SKM-1 treated with dmso at 0.1 percent for 144 hours (cell line): ENCODE measurements at regions not wholly inside any gene's neighbourhood (a gene's known extent, or its start where the extent isn't known, plus 50 kb on each side); places are given as distances from the start of the nearest gene placed in this dataset.

Source experiments
- DNase-seq: peaks from one replicate; lab custom pipeline; 2025; ENCODE audit not compliant: unreplicated experiment; lab: John Stamatoyannopoulos, UW

DNA sequence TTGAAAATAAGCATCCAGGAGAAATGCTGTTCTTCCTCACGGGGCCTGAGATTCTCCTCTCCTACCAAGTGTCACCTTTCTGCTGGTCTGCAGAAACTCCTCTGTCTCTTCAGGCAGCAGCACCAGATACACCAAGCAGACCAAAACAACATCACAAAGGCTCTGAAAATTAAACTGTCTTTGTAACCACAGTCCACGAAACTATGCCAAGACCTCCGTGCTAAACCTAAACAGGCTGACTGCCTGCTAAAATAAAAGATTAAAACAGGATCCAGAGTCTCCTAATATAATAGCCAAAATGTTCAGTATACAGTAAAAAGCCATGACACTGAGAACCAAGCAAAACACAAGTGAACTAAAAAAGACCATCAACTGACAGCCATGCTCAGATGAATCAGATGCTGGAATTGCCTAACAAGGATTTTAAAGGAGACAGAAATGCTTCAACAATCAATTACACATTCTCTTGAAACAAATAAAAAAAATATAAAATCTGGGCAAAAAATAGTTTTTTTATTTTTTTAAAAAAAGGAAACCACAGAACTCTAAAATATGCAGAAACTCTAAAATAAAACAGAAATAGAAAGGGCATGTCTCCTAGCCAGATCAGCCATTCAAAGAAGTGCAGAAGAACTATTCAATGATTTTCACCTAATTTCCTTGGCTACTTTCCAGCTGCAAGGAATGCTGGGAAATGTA lies 50.3 kb upstream of the TOX3 start:
- DNase-seq, result no peak
